Endodermal cell (in vitro differentiated cells): ENCODE measurements at regions not wholly inside any gene's neighbourhood (a gene's known extent, or its start where the extent isn't known, plus 50 kb on each side); places are given as distances from the start of the nearest gene placed in this dataset.

Experiments used
- DNase-seq: peaks from one replicate; pipeline ENCODE4 v3.0.0-alpha.2; 2017
- H3K27ac ChIP-seq: 2 replicates; pipeline ENCODE4 v1.5.1; 2013; ENCODE audit warnings: mild to moderate bottlenecking, low read depth, low read length, moderate library complexity
- H3K27me3 ChIP-seq: 2 replicates; pipeline ENCODE4 v1.6.1; 2013; ENCODE audit warnings: mild to moderate bottlenecking, low read length, moderate library complexity; ENCODE audit not compliant: insufficient read depth, control insufficient read depth, poor library complexity, severe bottlenecking
- H3K36me3 ChIP-seq: 2 replicates; pipeline ENCODE4 v1.7.0; 2013; ENCODE audit warnings: mild to moderate bottlenecking, low read length, moderate library complexity; ENCODE audit not compliant: control insufficient read depth, insufficient read depth
- H3K4me1 ChIP-seq: one replicate; pipeline ENCODE4 v1.7.0; 2013; ENCODE audit warnings: low read length; ENCODE audit not compliant: control insufficient read depth, insufficient read depth
- H3K4me3 ChIP-seq: 2 replicates; pipeline ENCODE4 v1.5.1; 2013; ENCODE audit warnings: mild to moderate bottlenecking, low read length, moderate library complexity
- H3K9ac ChIP-seq: 2 replicates; pipeline ENCODE4 v1.6.1; 2013; ENCODE audit warnings: mild to moderate bottlenecking, low read length, moderate library complexity; ENCODE audit not compliant: poor library complexity, severe bottlenecking; ENCODE audit errors: extremely low read depth
- H3K9me3 ChIP-seq: 2 replicates; pipeline ENCODE4 v1.6.1; 2013; ENCODE audit warnings: mild to moderate bottlenecking, low read length, moderate library complexity; ENCODE audit not compliant: control insufficient read depth
- H3K27ac Mint-ChIP-seq: 2 replicates; pipeline ENCODE4 v1.8.0; 2020; ENCODE audit warnings: mixed read lengths
- H3K27me3 Mint-ChIP-seq: 2 replicates; pipeline ENCODE4 v1.8.0; 2021; ENCODE audit warnings: mild to moderate bottlenecking, mixed read lengths; ENCODE audit not compliant: insufficient read depth
- H3K36me3 Mint-ChIP-seq: 2 replicates; pipeline ENCODE4 v1.8.0; 2020; ENCODE audit warnings: low read depth, mixed read lengths
- H3K4me1 Mint-ChIP-seq: 2 replicates; pipeline ENCODE4 v1.8.0; 2020; ENCODE audit warnings: mixed read lengths
- H3K4me3 Mint-ChIP-seq: 2 replicates; pipeline ENCODE4 v1.8.0; 2020; ENCODE audit warnings: mild to moderate bottlenecking, moderate library complexity, mixed read lengths
- H3K9me3 Mint-ChIP-seq: 2 replicates; pipeline ENCODE4 v1.8.0; 2020; ENCODE audit warnings: mild to moderate bottlenecking, mixed read lengths
- CTCF ChIP-seq: fragments of 200-600 bp; sonication (generic); conservative IDR thresholded peaks from 2 replicates; pipeline ENCODE4 v1.5.0; 2021; ENCODE audit warnings: antibody characterized with exemption, mild to moderate bottlenecking
- WGBS, 2 experiments: methylation state at CpG; one replicate each; pipeline versions ENCODE4 v1.1.5 to v1.1.7; 2013; ENCODE audit warnings: missing lambda C conversion rate in 2 of 2, mixed read lengths in 1 of 2; ENCODE audit not compliant: insufficient coverage in 1 of 2, insufficient read length in 1 of 2; 5-methylcytosine and 5-hydroxymethylcytosine counted together

- Histone ChIP-seq H3K4me1 (no peaks in the 10 kb centered on the region), H3K4me3 (no peak overlapping the region), H3K27ac (no peak overlapping the region), H3K36me3 (no peaks in the 10 kb centered on the region), H3K27me3 (peaks cover 2% of the 10 kb centered on the region), H3K9ac (no peak overlapping the region), H3K9me3 (no peaks in the 10 kb centered on the region)
- no peaks in the 10 kb centered on the region for H3K9me3 Mint-ChIP-seq
- H3K27ac Mint-ChIP-seq = no peak overlapping the region
- H3K36me3 Mint-ChIP-seq = no peaks in the 10 kb centered on the region
- no peak overlapping the region for H3K4me3 Mint-ChIP-seq
- DNase-seq = no peak
- no peaks in the 10 kb centered on the region for H3K27me3 Mint-ChIP-seq
- no peaks in the 10 kb centered on the region for H3K4me1 Mint-ChIP-seq
- TF ChIP-seq CTCF = no peak
These were observed 119.1 kb downstream of the ZPLD1 start for GRCh38 chr3:102553876-102554275.

GRCh38 chr3:102570511-102570910 is 135.7 kb downstream of the ZPLD1 start:
- Histone ChIP-seq H3K4me1 (no peaks in the 10 kb centered on the region), H3K27me3 (no peaks in the 10 kb centered on the region), H3K36me3 (no peaks in the 10 kb centered on the region), H3K27ac (no peak overlapping the region), H3K4me3 (no peak overlapping the region), H3K9ac (no peak overlapping the region), H3K9me3 (no peaks in the 10 kb centered on the region)
- Mint-ChIP-seq H3K36me3 (no peaks in the 10 kb centered on the region), H3K4me1 (no peaks in the 10 kb centered on the region), H3K27me3 (no peaks in the 10 kb centered on the region), H3K4me3 (no peak overlapping the region), H3K9me3 (no peaks in the 10 kb centered on the region), H3K27ac (no peak overlapping the region)
- no peak for DNase-seq
- 90% methylated on average over 2 of the region's 2 CpGs for WGBS, 2 experiments
- no peak for TF ChIP-seq CTCF

- DNase-seq = no peak
- Histone ChIP-seq H3K36me3 (no peaks in the 10 kb centered on the region), H3K9me3 (no peaks in the 10 kb centered on the region), H3K4me3 (no peak overlapping the region), H3K4me1 (no peaks in the 10 kb centered on the region), H3K27ac (no peak overlapping the region), H3K9ac (no peak overlapping the region), H3K27me3 (no peaks in the 10 kb centered on the region)
- H3K9me3 Mint-ChIP-seq = no peaks in the 10 kb centered on the region
- H3K4me1 Mint-ChIP-seq = no peaks in the 10 kb centered on the region
- no peaks in the 10 kb centered on the region for H3K27me3 Mint-ChIP-seq
- H3K36me3 Mint-ChIP-seq = no peaks in the 10 kb centered on the region
- H3K27ac Mint-ChIP-seq = no peak overlapping the region
- TF ChIP-seq CTCF = no peak
- 94 to 100% methylated on average over 1 of the region's 1 CpG for WGBS, 2 experiments
- H3K4me3 Mint-ChIP-seq = no peak overlapping the region
These were observed 136.2 kb downstream of the ZPLD1 start for GRCh38 chr3:102571006-102571405.
